Right atrium auricular region (tissue), 2 donors: ENCODE measurements at regions not wholly inside any gene's neighbourhood (a gene's known extent, or its start where the extent isn't known, plus 50 kb on each side); places are given as distances from the start of the nearest gene placed in this dataset.

Experiments
- DNase-seq: peaks from one replicate; pipeline ENCODE4 v3.0.0-alpha.2; 2019; ENCODE audit warnings: low spot score
- H3K27ac ChIP-seq, 2 donors: fragments of 200-600 bp; sonication (generic); 1 replicate in 1 of 2; 2 replicates in 1 of 2; pipeline ENCODE4 v1.5.1; 2016 to 2019
- H3K27me3 ChIP-seq, 2 donors: fragments of 200-600 bp; sonication (generic); one replicate each; pipeline versions ENCODE4 v1.5.1 to v1.6.0; 2017 to 2019
- H3K36me3 ChIP-seq: fragments of 200-600 bp; sonication (generic); one replicate; pipeline ENCODE4 v1.5.1; 2016
- H3K4me1 ChIP-seq, 2 donors: fragments of 200-600 bp; sonication (generic); one replicate each; pipeline versions ENCODE4 v1.5.1 to v1.6.0; 2017 to 2019
- H3K4me3 ChIP-seq, 2 donors: fragments of 200-600 bp; sonication (generic); 1 replicate in 1 of 2; 2 replicates in 1 of 2; pipeline ENCODE4 v1.5.1; 2017 to 2019; ENCODE audit warnings: mild to moderate bottlenecking in 1 of 2, moderate library complexity in 1 of 2
- H3K9me3 ChIP-seq, 2 donors: fragments of 200-600 bp; sonication (generic); one replicate each; pipeline ENCODE4 v1.5.1; 2019
- CTCF ChIP-seq, 2 donors: fragments of 200-600 bp; sonication (generic); IDR thresholded peaks; one replicate each; pipeline ENCODE4 v1.5.1; 2019; ENCODE audit warnings: antibody characterized with exemption in 2 of 2

- no peak for DNase-seq
- Histone ChIP-seq H3K27me3 (no peaks in the 10 kb centered on the region), H3K36me3 (no peaks in the 10 kb centered on the region), H3K27ac (no peak overlapping the region), H3K4me1 (no peaks in the 10 kb centered on the region), H3K4me3 (no peak overlapping the region), H3K9me3 (no peaks in the 10 kb centered on the region)
- TF ChIP-seq CTCF (IDR thresholded peaks at IDR 0.05): no peak
Measured at GRCh38 chr1:2928366-2929325, 92.6 kb upstream of the ACTRT2 start.

- no peak overlapping the region for H3K27ac ChIP-seq
- no peaks in the 10 kb centered on the region for H3K27me3 ChIP-seq
- H3K9me3 ChIP-seq: no peaks in the 10 kb centered on the region
- no peak for TF ChIP-seq CTCF (IDR thresholded peaks at IDR 0.05)
- H3K36me3 ChIP-seq: no peaks in the 10 kb centered on the region
- no peak overlapping the region for H3K4me3 ChIP-seq
- DNase-seq: no peak
- H3K4me1 ChIP-seq: no peaks in the 10 kb centered on the region
Measured at GRCh38 chr1:2929335-2929734, 91.9 kb upstream of the ACTRT2 start.

GRCh38 chr1:2930016-2930815, 91.1 kb upstream of the ACTRT2 start:
- no peaks in the 10 kb centered on the region for H3K27me3 ChIP-seq
- H3K36me3 ChIP-seq: no peaks in the 10 kb centered on the region
- no peak for DNase-seq
- H3K9me3 ChIP-seq: no peaks in the 10 kb centered on the region
- H3K4me1 ChIP-seq: no peaks in the 10 kb centered on the region
- H3K27ac ChIP-seq: no peak overlapping the region
- no peak overlapping the region for H3K4me3 ChIP-seq
- TF ChIP-seq CTCF (IDR thresholded peaks at IDR 0.05): no peak

GRCh38 chr1:2930913-2931723, 90.1 kb upstream of the ACTRT2 start:
- no peak for DNase-seq
- H3K27me3 ChIP-seq: no peaks in the 10 kb centered on the region
- no peaks in the 10 kb centered on the region for H3K36me3 ChIP-seq
- TF ChIP-seq CTCF (IDR thresholded peaks at IDR 0.05): no peak
- H3K4me3 ChIP-seq: no peak overlapping the region
- H3K4me1 ChIP-seq: no peaks in the 10 kb centered on the region
- H3K9me3 ChIP-seq: no peaks in the 10 kb centered on the region
- H3K27ac ChIP-seq: no peak overlapping the region

GRCh38 chr1:2931724-2932401, 89.4 kb upstream of the ACTRT2 start:
- Histone ChIP-seq H3K4me3 (no peak overlapping the region), H3K27ac (no peak overlapping the region), H3K4me1 (no peaks in the 10 kb centered on the region), H3K36me3 (no peaks in the 10 kb centered on the region), H3K9me3 (no peaks in the 10 kb centered on the region), H3K27me3 (no peaks in the 10 kb centered on the region)
- no peak for TF ChIP-seq CTCF (IDR thresholded peaks at IDR 0.05)
- no peak for DNase-seq
